ENCODE measurements at regions not wholly inside any gene's neighbourhood (a gene's known extent, or its start where the extent isn't known, plus 50 kb on each side); places are given as distances from the start of the nearest gene placed in this dataset.
A peak's percentile ranks its signal among the peaks of the same experiment; 100 is the strongest.
"Not testable (repeated sequence)": the region's sequence is repeated elsewhere in the genome, so short reads cannot be mapped to it uniquely, and the experiment has no call there.

- H3K4me1 ChIP-seq (ENCODE audit: insufficient read depth, poor library complexity, severe bottlenecking), result peaks cover 20% of the 10 kb centered on the region
- no peaks in the 10 kb centered on the region for H3K36me3 ChIP-seq (ENCODE audit: low read depth)
- no peak overlapping the region for H3K27ac ChIP-seq (ENCODE audit: poor library complexity, severe bottlenecking)
- ATAC-seq (ENCODE audit: low read depth), result no peak
- no peaks in the 10 kb centered on the region for H3K27me3 ChIP-seq (ENCODE audit: insufficient read depth, poor library complexity, severe bottlenecking)
- no peak for DNase-seq (ENCODE audit: low spot score)
- TF ChIP-seq CTCF (IDR thresholded peaks at IDR 0.05; ENCODE audit: poor library complexity, severe bottlenecking), result no peak
- H3K9me3 ChIP-seq (ENCODE audit: severe bottlenecking), result no peaks in the 10 kb centered on the region
- no peak overlapping the region for H3K4me3 ChIP-seq (ENCODE audit: severe bottlenecking)
These were observed 108.1 kb upstream of the SLC1A4 start for GRCh38 chr2:64881037-64881492.

GRCh38 chr2:64887565-64887964, 101.6 kb upstream of the SLC1A4 start:
- no peaks in the 10 kb centered on the region for H3K4me1 ChIP-seq (ENCODE audit: insufficient read depth, poor library complexity, severe bottlenecking)
- no peak overlapping the region for H3K4me3 ChIP-seq (ENCODE audit: severe bottlenecking)
- no peaks in the 10 kb centered on the region for H3K27me3 ChIP-seq (ENCODE audit: insufficient read depth, poor library complexity, severe bottlenecking)
- ATAC-seq (ENCODE audit: low read depth), result no peak
- DNase-seq (ENCODE audit: low spot score), result no peak
- H3K27ac ChIP-seq (ENCODE audit: poor library complexity, severe bottlenecking), result no peak overlapping the region
- no peaks in the 10 kb centered on the region for H3K36me3 ChIP-seq (ENCODE audit: low read depth)
- no peak for TF ChIP-seq CTCF (IDR thresholded peaks at IDR 0.05; ENCODE audit: poor library complexity, severe bottlenecking)
- H3K9me3 ChIP-seq (ENCODE audit: severe bottlenecking), result no peaks in the 10 kb centered on the region

- ATAC-seq (ENCODE audit: low read depth) (peak; percentile 89), DNase-seq (ENCODE audit: low spot score) (no peak)
- no peaks in the 10 kb centered on the region for H3K27me3 ChIP-seq (ENCODE audit: insufficient read depth, poor library complexity, severe bottlenecking)
- H3K9me3 ChIP-seq (ENCODE audit: severe bottlenecking), result no peaks in the 10 kb centered on the region
- H3K36me3 ChIP-seq (ENCODE audit: low read depth), result no peaks in the 10 kb centered on the region
- no peaks in the 10 kb centered on the region for H3K4me1 ChIP-seq (ENCODE audit: insufficient read depth, poor library complexity, severe bottlenecking)
- no peak overlapping the region for H3K27ac ChIP-seq (ENCODE audit: poor library complexity, severe bottlenecking)
- H3K4me3 ChIP-seq (ENCODE audit: severe bottlenecking), result no peak overlapping the region
- TF ChIP-seq CTCF (IDR thresholded peaks at IDR 0.05; ENCODE audit: poor library complexity, severe bottlenecking), result peak; percentile 71
These were observed 100.4 kb upstream of the SLC1A4 start for GRCh38 chr2:64888591-64889309.

GRCh38 chr2:64889803-64890202, 99.4 kb upstream of the SLC1A4 start:
- H3K4me3 ChIP-seq (ENCODE audit: severe bottlenecking), result no peak overlapping the region
- DNase-seq (ENCODE audit: low spot score), result no peak
- ATAC-seq (ENCODE audit: low read depth), result no peak
- H3K27me3 ChIP-seq (ENCODE audit: insufficient read depth, poor library complexity, severe bottlenecking), result no peaks in the 10 kb centered on the region
- H3K27ac ChIP-seq (ENCODE audit: poor library complexity, severe bottlenecking), result no peak overlapping the region
- no peaks in the 10 kb centered on the region for H3K4me1 ChIP-seq (ENCODE audit: insufficient read depth, poor library complexity, severe bottlenecking)
- no peaks in the 10 kb centered on the region for H3K36me3 ChIP-seq (ENCODE audit: low read depth)
- no peak for TF ChIP-seq CTCF (IDR thresholded peaks at IDR 0.05; ENCODE audit: poor library complexity, severe bottlenecking)
- H3K9me3 ChIP-seq (ENCODE audit: severe bottlenecking), result no peaks in the 10 kb centered on the region

GRCh38 chr2:64896572-64896971, 92.6 kb upstream of the SLC1A4 start:
- DNase-seq (ENCODE audit: low spot score); H3K9me3 ChIP-seq (ENCODE audit: severe bottlenecking); H3K27ac ChIP-seq (ENCODE audit: poor library complexity, severe bottlenecking); H3K27me3 ChIP-seq (ENCODE audit: insufficient read depth, poor library complexity, severe bottlenecking); H3K4me3 ChIP-seq (ENCODE audit: severe bottlenecking); H3K36me3 ChIP-seq (ENCODE audit: low read depth); H3K4me1 ChIP-seq (ENCODE audit: insufficient read depth, poor library complexity, severe bottlenecking); ATAC-seq (ENCODE audit: low read depth): not testable (repeated sequence)
